ENCODE measurements at regions not wholly inside any gene's neighbourhood (a gene's known extent, or its start where the extent isn't known, plus 50 kb on each side); places are given as distances from the start of the nearest gene placed in this dataset.

GRCh38 chr2:34848132-34848531 is 1249.0 kb upstream of the FAM98A start:
- Histone ChIP-seq H3K27ac (ENCODE audit: insufficient read depth in 1 of 2, low read depth in 1 of 2, low read length in 2 of 2, poor library complexity in 1 of 2, severe bottlenecking in 2 of 2) (peak overlapping the region; percentile 67 to 70), H3K4me1 (ENCODE audit: control extremely low read depth in 1 of 4, control insufficient read depth in 4 of 4, insufficient read depth in 4 of 4, low read length in 3 of 4) (peaks cover 3 to 28% (median 23%) of the 10 kb centered on the region in 4 experiments), H3K9me3 (ENCODE audit: control extremely low read depth in 1 of 5, control insufficient read depth in 4 of 5, insufficient read depth in 2 of 5, low read depth in 1 of 5, low read length in 4 of 5) (no peaks in the 10 kb centered on the region), H3K4me3 (ENCODE audit: control insufficient read depth in 1 of 7, extremely low read depth in 1 of 7, insufficient read depth in 4 of 7, low read depth in 2 of 7, low read length in 6 of 7) (peak overlapping the region in 1 of 7 experiments; percentile 29), H3K36me3 (ENCODE audit: control insufficient read depth in 4 of 4, insufficient read depth in 4 of 4, low read length in 3 of 4) (no peaks in the 10 kb centered on the region), H3K27me3 (replicated peaks in 2 of 5; ENCODE audit: control insufficient read depth in 4 of 5, insufficient read depth in 5 of 5, low read length in 4 of 5) (no peaks in the 10 kb centered on the region)
- 43% methylated on average over 1 of the region's 2 CpGs for WGBS (ENCODE audit: insufficient coverage)
- ChIA-PET CTCF (no interaction called here), POLR2A (interaction anchor here (0.9 kb wide), 1 partner anchor 19 kb away, joined by 3 read pairs; no protein-coding TSS in a partner anchor)
- DNase-seq, result peak; percentile 9 to 71 (median 62)

- ChIA-PET CTCF (no interaction called here), POLR2A (no interaction called here)
- no peak overlapping the region for H3K4me3 ChIP-seq (ENCODE audit: control insufficient read depth in 1 of 7, extremely low read depth in 1 of 7, insufficient read depth in 4 of 7, low read depth in 2 of 7, low read length in 6 of 7)
- H3K36me3 ChIP-seq (ENCODE audit: control insufficient read depth in 4 of 4, insufficient read depth in 4 of 4, low read length in 3 of 4), result no peaks in the 10 kb centered on the region
- DNase-seq, result no peak
- peaks cover 3 to 19% (median 15%) of the 10 kb centered on the region in 4 experiments for H3K4me1 ChIP-seq (ENCODE audit: control extremely low read depth in 1 of 4, control insufficient read depth in 4 of 4, insufficient read depth in 4 of 4, low read length in 3 of 4)
- no peaks in the 10 kb centered on the region for H3K27me3 ChIP-seq (replicated peaks in 2 of 5; ENCODE audit: control insufficient read depth in 4 of 5, insufficient read depth in 5 of 5, low read length in 4 of 5)
- peaks cover 0 to 2% (median 0%) of the 10 kb centered on the region in 5 experiments for H3K9me3 ChIP-seq (ENCODE audit: control extremely low read depth in 1 of 5, control insufficient read depth in 4 of 5, insufficient read depth in 2 of 5, low read depth in 1 of 5, low read length in 4 of 5)
- H3K27ac ChIP-seq (ENCODE audit: insufficient read depth in 1 of 2, low read depth in 1 of 2, low read length in 2 of 2, poor library complexity in 1 of 2, severe bottlenecking in 2 of 2), result no peak overlapping the region
These were observed 1245.5 kb upstream of the FAM98A start for GRCh38 chr2:34844629-34845028.

- Histone ChIP-seq H3K27me3 (replicated peaks in 2 of 5; ENCODE audit: control insufficient read depth in 4 of 5, insufficient read depth in 5 of 5, low read length in 4 of 5) (no peaks in the 10 kb centered on the region), H3K4me3 (ENCODE audit: control insufficient read depth in 1 of 7, extremely low read depth in 1 of 7, insufficient read depth in 4 of 7, low read depth in 2 of 7, low read length in 6 of 7) (no peak overlapping the region), H3K36me3 (ENCODE audit: control insufficient read depth in 4 of 4, insufficient read depth in 4 of 4, low read length in 3 of 4) (no peaks in the 10 kb centered on the region), H3K9me3 (ENCODE audit: control extremely low read depth in 1 of 5, control insufficient read depth in 4 of 5, insufficient read depth in 2 of 5, low read depth in 1 of 5, low read length in 4 of 5) (peaks cover 0 to 10% (median 0%) of the 10 kb centered on the region in 5 experiments), H3K4me1 (ENCODE audit: control extremely low read depth in 1 of 4, control insufficient read depth in 4 of 4, insufficient read depth in 4 of 4, low read length in 3 of 4) (no peaks in the 10 kb centered on the region), H3K27ac (ENCODE audit: insufficient read depth in 1 of 2, low read depth in 1 of 2, low read length in 2 of 2, poor library complexity in 1 of 2, severe bottlenecking in 2 of 2) (no peak overlapping the region)
- DNase-seq, result no peak
- WGBS (ENCODE audit: insufficient coverage), result no CpG with 5 or more reads among the region's 3 CpGs
- ChIA-PET POLR2A (no interaction called here), CTCF (no interaction called here)
These were observed 1239.3 kb upstream of the FAM98A start for GRCh38 chr2:34838408-34838807.

GRCh38 chr2:34836361-34836760 is 1237.3 kb upstream of the FAM98A start:
- POLR2A ChIA-PET, result no interaction called here
- no peak for DNase-seq

GRCh38 chr2:34831096-34831495 is 1232.0 kb upstream of the FAM98A start:
- Histone ChIP-seq H3K4me1 (ENCODE audit: control extremely low read depth in 1 of 4, control insufficient read depth in 4 of 4, insufficient read depth in 4 of 4, low read length in 3 of 4) (no peaks in the 10 kb centered on the region), H3K4me3 (ENCODE audit: control insufficient read depth in 1 of 7, extremely low read depth in 1 of 7, insufficient read depth in 4 of 7, low read depth in 2 of 7, low read length in 6 of 7) (no peak overlapping the region), H3K27ac (ENCODE audit: insufficient read depth in 1 of 2, low read depth in 1 of 2, low read length in 2 of 2, poor library complexity in 1 of 2, severe bottlenecking in 2 of 2) (no peak overlapping the region), H3K9me3 (ENCODE audit: control extremely low read depth in 1 of 5, control insufficient read depth in 4 of 5, insufficient read depth in 2 of 5, low read depth in 1 of 5, low read length in 4 of 5) (no peaks in the 10 kb centered on the region), H3K36me3 (ENCODE audit: control insufficient read depth in 4 of 4, insufficient read depth in 4 of 4, low read length in 3 of 4) (no peaks in the 10 kb centered on the region), H3K27me3 (replicated peaks in 2 of 5; ENCODE audit: control insufficient read depth in 4 of 5, insufficient read depth in 5 of 5, low read length in 4 of 5) (no peaks in the 10 kb centered on the region)
- whole genome bisulfite sequencing (ENCODE audit: insufficient coverage), result 98% methylated on average over 4 of the region's 4 CpGs
- DNase-seq, result no peak
- CTCF ChIA-PET, result no interaction called here
- POLR2A ChIA-PET, result no interaction called here

More at GRCh38 chr2:34836361-34836760, 1237.3 kb upstream of the FAM98A start:
- no CpG with 5 or more reads among the region's 1 CpG for WGBS (ENCODE audit: insufficient coverage)
- H3K27ac ChIP-seq (ENCODE audit: insufficient read depth in 1 of 2, low read depth in 1 of 2, low read length in 2 of 2, poor library complexity in 1 of 2, severe bottlenecking in 2 of 2), result no peak overlapping the region
- H3K4me1 ChIP-seq (ENCODE audit: control extremely low read depth in 1 of 4, control insufficient read depth in 4 of 4, insufficient read depth in 4 of 4, low read length in 3 of 4), result no peaks in the 10 kb centered on the region
- H3K4me3 ChIP-seq (ENCODE audit: control insufficient read depth in 1 of 7, extremely low read depth in 1 of 7, insufficient read depth in 4 of 7, low read depth in 2 of 7, low read length in 6 of 7), result no peak overlapping the region
- CTCF ChIA-PET, result no interaction called here
- peaks cover 0 to 10% (median 0%) of the 10 kb centered on the region in 5 experiments for H3K9me3 ChIP-seq (ENCODE audit: control extremely low read depth in 1 of 5, control insufficient read depth in 4 of 5, insufficient read depth in 2 of 5, low read depth in 1 of 5, low read length in 4 of 5)
- H3K36me3 ChIP-seq (ENCODE audit: control insufficient read depth in 4 of 4, insufficient read depth in 4 of 4, low read length in 3 of 4), result no peaks in the 10 kb centered on the region
- H3K27me3 ChIP-seq (replicated peaks in 2 of 5; ENCODE audit: control insufficient read depth in 4 of 5, insufficient read depth in 5 of 5, low read length in 4 of 5), result no peaks in the 10 kb centered on the region

DNA sequence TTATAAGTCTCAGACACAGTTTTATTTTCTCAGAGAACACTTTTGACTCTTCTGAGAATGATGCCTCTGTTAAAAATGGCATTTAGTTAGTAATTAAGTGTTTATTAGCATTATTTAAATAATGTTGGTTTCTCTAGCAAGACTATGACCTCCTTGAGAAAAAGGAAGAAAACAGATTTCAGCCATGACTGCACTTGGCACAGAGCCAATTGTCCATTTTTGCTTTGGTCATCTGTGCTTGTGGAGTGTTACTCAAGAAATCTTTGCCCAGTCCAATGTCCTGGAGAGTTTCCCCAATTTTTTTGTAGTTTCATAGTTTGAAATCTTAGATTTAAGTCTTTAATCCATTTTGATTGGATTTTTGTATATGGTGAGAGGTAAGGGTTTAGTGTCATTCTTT is 1229.4 kb upstream of the FAM98A start:
- H3K27me3 ChIP-seq (replicated peaks in 2 of 5; ENCODE audit: control insufficient read depth in 4 of 5, insufficient read depth in 5 of 5, low read length in 4 of 5), result no peaks in the 10 kb centered on the region
- H3K4me3 ChIP-seq (ENCODE audit: control insufficient read depth in 1 of 7, extremely low read depth in 1 of 7, insufficient read depth in 4 of 7, low read depth in 2 of 7, low read length in 6 of 7), result no peak overlapping the region
- no peaks in the 10 kb centered on the region for H3K4me1 ChIP-seq (ENCODE audit: control extremely low read depth in 1 of 4, control insufficient read depth in 4 of 4, insufficient read depth in 4 of 4, low read length in 3 of 4)
- ChIA-PET CTCF (no interaction called here), POLR2A (no interaction called here)
- no peak for DNase-seq
- H3K9me3 ChIP-seq (ENCODE audit: control extremely low read depth in 1 of 5, control insufficient read depth in 4 of 5, insufficient read depth in 2 of 5, low read depth in 1 of 5, low read length in 4 of 5), result no peaks in the 10 kb centered on the region
- H3K36me3 ChIP-seq (ENCODE audit: control insufficient read depth in 4 of 4, insufficient read depth in 4 of 4, low read length in 3 of 4), result no peaks in the 10 kb centered on the region
- no peak overlapping the region for H3K27ac ChIP-seq (ENCODE audit: insufficient read depth in 1 of 2, low read depth in 1 of 2, low read length in 2 of 2, poor library complexity in 1 of 2, severe bottlenecking in 2 of 2)

GRCh38 chr2:34827398-34827797 is 1228.3 kb upstream of the FAM98A start:
- POLR2A ChIA-PET, result no interaction called here
- no peak overlapping the region for H3K4me3 ChIP-seq (ENCODE audit: control insufficient read depth in 1 of 7, extremely low read depth in 1 of 7, insufficient read depth in 4 of 7, low read depth in 2 of 7, low read length in 6 of 7)
- H3K27me3 ChIP-seq (replicated peaks in 2 of 5; ENCODE audit: control insufficient read depth in 4 of 5, insufficient read depth in 5 of 5, low read length in 4 of 5), result no peaks in the 10 kb centered on the region
- no peak overlapping the region for H3K27ac ChIP-seq (ENCODE audit: insufficient read depth in 1 of 2, low read depth in 1 of 2, low read length in 2 of 2, poor library complexity in 1 of 2, severe bottlenecking in 2 of 2)
- no peak for DNase-seq
- H3K4me1 ChIP-seq (ENCODE audit: control extremely low read depth in 1 of 4, control insufficient read depth in 4 of 4, insufficient read depth in 4 of 4, low read length in 3 of 4), result no peaks in the 10 kb centered on the region
- CTCF ChIA-PET, result no interaction called here
- no peaks in the 10 kb centered on the region for H3K36me3 ChIP-seq (ENCODE audit: control insufficient read depth in 4 of 4, insufficient read depth in 4 of 4, low read length in 3 of 4)
- no CpG with 5 or more reads among the region's 1 CpG for WGBS (ENCODE audit: insufficient coverage)
- no peaks in the 10 kb centered on the region for H3K9me3 ChIP-seq (ENCODE audit: control extremely low read depth in 1 of 5, control insufficient read depth in 4 of 5, insufficient read depth in 2 of 5, low read depth in 1 of 5, low read length in 4 of 5)

All from common myeloid progenitor, CD34-positive (primary cell).